ENCODE measurements at regions not wholly inside any gene's neighbourhood (a gene's known extent, or its start where the extent isn't known, plus 50 kb on each side); places are given as distances from the start of the nearest gene placed in this dataset.

GRCh38 chr20:22529150-22530019 is 55.0 kb downstream of the FOXA2 start:
- TF ChIP-seq CTCF (IDR thresholded peaks at IDR 0.05) (no peak), POLR2A (IDR thresholded peaks at IDR 0.05) (no peak)
